K562 (cell line): ENCODE measurements at regions not wholly inside any gene's neighbourhood (a gene's known extent, or its start where the extent isn't known, plus 50 kb on each side); places are given as distances from the start of the nearest gene placed in this dataset.

ENCODE experiments used
- ARNT ChIP-seq, 2 experiments: fragments of 450-650 bp; IDR thresholded peaks; 2 replicates each; pipeline ENCODE4 v1.6.1; 2016; ENCODE audit warnings: mild to moderate bottlenecking in 1 of 2
- ATF6 ChIP-seq: sonication (generic); formaldehyde crosslinking; IDR thresholded peaks from 2 replicates; pipeline ENCODE4 v1.4.0; 2020; ENCODE audit warnings: mild to moderate bottlenecking, missing genetic modification reagents
- CEBPB ChIP-seq: fragments of 450-650 bp; IDR thresholded peaks from 2 replicates; pipeline ENCODE4 v1.6.1; 2016; ENCODE audit warnings: missing genetic modification characterization, missing compliant biosample characterization
- CSDE1 ChIP-seq, 2 experiments: fragments of 450-650 bp; IDR thresholded peaks; 2 replicates each; pipeline ENCODE4 v1.6.1; 2016; ENCODE audit warnings: mild to moderate bottlenecking in 1 of 2
- DPF2 ChIP-seq: fragments of 450-650 bp; IDR thresholded peaks from 2 replicates; pipeline ENCODE4 v1.6.1; 2016
- EP400 ChIP-seq: fragments of 450-650 bp; IDR thresholded peaks from 2 replicates; pipeline ENCODE4 v1.6.1; 2017; ENCODE audit warnings: antibody characterized with exemption, mild to moderate bottlenecking, moderate library complexity
- FOSL1 ChIP-seq: fragments of 200-800 bp; sonication (Bioruptor generic); conservative IDR thresholded peaks from 2 replicates; pipeline ENCODE4 v1.6.1; 2016; ENCODE audit warnings: missing genetic modification characterization, missing compliant biosample characterization
- GABPB1 ChIP-seq: sonication (generic); formaldehyde crosslinking; IDR thresholded peaks from 2 replicates; pipeline ENCODE4 v1.8.0; 2022; ENCODE audit warnings: mild to moderate bottlenecking, missing genetic modification reagents
- GTF2B ChIP-seq: IDR thresholded peaks from 2 replicates; pipeline ENCODE4 v1.6.1; 2011; ENCODE audit not compliant: insufficient read length; ENCODE audit errors: extremely low read depth
- HSF4 ChIP-seq: fragments of 250-450 bp; sonication (Bioruptor Pico); IDR thresholded peaks from 2 replicates; pipeline ENCODE4 v2.1.2; 2022; ENCODE audit warnings: mild to moderate bottlenecking, moderate library complexity, borderline replicate concordance
- KAT8 ChIP-seq: fragments of 450-650 bp; IDR thresholded peaks from 2 replicates; pipeline ENCODE4 v1.6.1; 2016; ENCODE audit warnings: low read depth, mild to moderate bottlenecking
- KDM1A ChIP-seq, 2 experiments: fragments of 450-650 bp; IDR thresholded peaks; 2 replicates each; pipeline ENCODE4 v1.6.1; 2016; ENCODE audit warnings: mild to moderate bottlenecking in 2 of 2
- LARP7 ChIP-seq: fragments of 450-650 bp; IDR thresholded peaks from 2 replicates; pipeline ENCODE4 v1.6.1; 2016
- LEF1 ChIP-seq: fragments of 450-650 bp; IDR thresholded peaks from 2 replicates; pipeline ENCODE4 v1.6.1; 2016; ENCODE audit warnings: mild to moderate bottlenecking
- POLR3A ChIP-seq: IDR thresholded peaks from 2 replicates; pipeline ENCODE4 v1.6.1; 2011; ENCODE audit warnings: borderline replicate concordance, mild to moderate bottlenecking, moderate library complexity; ENCODE audit not compliant: insufficient read length, insufficient read depth; ENCODE audit errors: extremely low read depth
- RBFOX2 ChIP-seq: fragments of 200-400 bp; formaldehyde crosslinking; IDR thresholded peaks from 2 replicates; pipeline ENCODE4 v1.6.1; 2017; ENCODE audit warnings: low read depth, mild to moderate bottlenecking, low read length, moderate library complexity
- SMAD4 ChIP-seq: fragments of 250-450 bp; sonication (Bioruptor Pico); conservative IDR thresholded peaks from 2 replicates; pipeline ENCODE4 v1.8.0; 2021; ENCODE audit warnings: inconsistent platforms, mild to moderate bottlenecking, moderate library complexity
- SMARCA4 ChIP-seq: fragments of 450-650 bp; IDR thresholded peaks from 2 replicates; pipeline ENCODE4 v1.6.1; 2016
- TARDBP ChIP-seq: fragments of 450-650 bp; IDR thresholded peaks from 2 replicates; pipeline ENCODE4 v1.6.1; 2016
- TCF3 ChIP-seq: sonication (generic); formaldehyde crosslinking; IDR thresholded peaks from 2 replicates; pipeline ENCODE4 v1.4.0; 2020; ENCODE audit warnings: mild to moderate bottlenecking, missing genetic modification reagents
- TFAP4 ChIP-seq: sonication (generic); formaldehyde crosslinking; IDR thresholded peaks from 2 replicates; pipeline ENCODE4 v1.8.0; 2022; ENCODE audit warnings: missing genetic modification reagents, mild to moderate bottlenecking, moderate library complexity, borderline replicate concordance
- ZNF232 ChIP-seq: sonication (generic); formaldehyde crosslinking; IDR thresholded peaks from 2 replicates; pipeline ENCODE4 v1.8.0; 2022; ENCODE audit warnings: mild to moderate bottlenecking, missing genetic modification reagents
- ZNF274 ChIP-seq: IDR thresholded peaks from 2 replicates; pipeline ENCODE4 v1.6.1; 2011; ENCODE audit warnings: low read depth, mild to moderate bottlenecking, low read length, moderate library complexity, borderline replicate concordance
- ZNF699 ChIP-seq: fragments of 250-450 bp; sonication (Bioruptor Pico); IDR thresholded peaks from 2 replicates; pipeline ENCODE4 v1.8.0; 2021; ENCODE audit warnings: mild to moderate bottlenecking, moderate library complexity; ENCODE audit not compliant: insufficient replicate concordance

GRCh38 chr6:15086348-15087158, 159.3 kb upstream of the JARID2 start (continued):
- TF ChIP-seq ZNF274 (no peak), ATF6 (CRISPR knock-in tag) (no peak), GABPB1 (no peak), LEF1 (0 out of 2 replicates have a peak, but pooled peaks have one; percentile 9), ARNT (IDR thresholded peaks at IDR 0.05) (peak in 1 of 2 experiments; percentile 35; a peak in 1 of 4 replicates), ZNF699 (CRISPR knock-in tag) (no peak), LARP7 (0 out of 2 replicates have a peak, but pooled peaks have one; percentile 29), HSF4 (peak; percentile 62; the same call in 1 of the 2 replicates), TCF3 (peak; percentile 21; the same call in 1 of the 2 replicates), GTF2B (no peak), KAT8 (no peak), TFAP4 (CRISPR knock-in tag) (no peak; the same call in 1 of the 2 replicates), KDM1A (IDR thresholded peaks at IDR 0.05) (peak in 1 of 2 experiments; percentile 60; a peak in 3 of 4 replicates), SMAD4 (CRISPR knock-in tag) (peak; percentile 12; the same call in 1 of the 2 replicates), CEBPB (tag) (peak; percentile 55; the same call in 1 of the 2 replicates), SMARCA4 (peak; percentile 38; the same call in 1 of the 2 replicates), POLR3A (no peak), CSDE1 (IDR thresholded peaks at IDR 0.05) (0 out of 4 replicates have a peak, but pooled peaks of 1 of the 2 experiments have one; percentile 8), DPF2 (peak; percentile 55), RBFOX2 (0 out of 2 replicates have a peak, but pooled peaks have one; percentile 24), EP400 (no peak; the same call in 1 of the 2 replicates), FOSL1 (tag) (no peak), TARDBP (no peak), ZNF232 (CRISPR knock-in tag) (no peak)
